Immature natural killer cell (primary cell): ENCODE measurements at regions not wholly inside any gene's neighbourhood (a gene's known extent, or its start where the extent isn't known, plus 50 kb on each side); places are given as distances from the start of the nearest gene placed in this dataset.
"Not testable (repeated sequence)": the region's sequence is repeated elsewhere in the genome, so short reads cannot be mapped to it uniquely, and the experiment has no call there.

Experiments
- DNase-seq, 3 donors: peaks; one replicate each; pipeline ENCODE4 v3.0.0; 2022; ENCODE audit warnings: mixed read lengths in 1 of 3
- H3K27ac Mint-ChIP-seq, 6 donors: one replicate each; pipeline ENCODE4 v1.8.0; 2020; ENCODE audit warnings: mixed read lengths in 6 of 6, mild to moderate bottlenecking in 5 of 6, inconsistent platforms in 4 of 6, moderate library complexity in 3 of 6
- H3K27me3 Mint-ChIP-seq, 3 donors: one replicate each; pipeline ENCODE4 v1.8.0; 2020 to 2021; ENCODE audit warnings: low read depth in 3 of 3, mild to moderate bottlenecking in 3 of 3, mixed read lengths in 3 of 3, moderate library complexity in 3 of 3, inconsistent platforms in 1 of 3
- H3K36me3 Mint-ChIP-seq, 3 donors: one replicate each; pipeline ENCODE4 v1.8.0; 2020; ENCODE audit warnings: mixed read lengths in 3 of 3, inconsistent platforms in 2 of 3, mild to moderate bottlenecking in 2 of 3
- H3K4me1 Mint-ChIP-seq, 2 donors: one replicate each; pipeline ENCODE4 v1.8.0; 2020; ENCODE audit warnings: inconsistent platforms in 2 of 2, mild to moderate bottlenecking in 2 of 2, mixed read lengths in 2 of 2, moderate library complexity in 1 of 2
- H3K4me3 Mint-ChIP-seq, 5 donors: one replicate each; pipeline ENCODE4 v1.8.0; 2020; ENCODE audit warnings: mild to moderate bottlenecking in 5 of 5, mixed read lengths in 5 of 5, inconsistent platforms in 3 of 5, moderate library complexity in 3 of 5
- H3K9me3 Mint-ChIP-seq, 6 donors: one replicate each; pipeline ENCODE4 v1.8.0; 2020; ENCODE audit warnings: mild to moderate bottlenecking in 6 of 6, mixed read lengths in 6 of 6, inconsistent platforms in 4 of 6, moderate library complexity in 3 of 6

DNA sequence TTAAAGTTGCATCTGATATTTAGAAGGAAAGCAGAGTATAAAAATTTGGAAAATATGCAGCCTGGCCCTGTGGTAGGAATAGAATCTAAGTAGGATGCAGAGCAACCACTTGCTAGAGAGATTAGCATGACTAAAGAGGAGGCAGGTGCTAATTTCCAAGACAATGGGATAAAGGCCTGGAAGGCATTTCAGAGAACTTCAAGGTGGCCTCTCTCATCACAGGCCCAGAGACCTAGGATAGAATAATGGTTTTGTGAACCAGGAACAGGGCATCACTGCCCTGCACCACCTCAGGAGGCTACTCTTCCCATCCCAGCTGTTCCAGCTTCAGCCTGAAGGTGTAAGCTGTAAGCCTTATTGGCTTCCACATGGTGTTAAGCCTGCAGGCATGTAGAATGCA, 621.7 kb upstream of the HS3ST1 start:
- DNase-seq, result no peak
- Mint-ChIP-seq H3K27ac (no peak overlapping the region), H3K4me1 (no peaks in the 10 kb centered on the region), H3K9me3 (peaks cover 8 to 47% (median 11%) of the 10 kb centered on the region in 6 donors), H3K27me3 (peaks cover 0 to 2% (median 0%) of the 10 kb centered on the region in 3 donors), H3K36me3 (no peaks in the 10 kb centered on the region), H3K4me3 (no peak overlapping the region)

DNA sequence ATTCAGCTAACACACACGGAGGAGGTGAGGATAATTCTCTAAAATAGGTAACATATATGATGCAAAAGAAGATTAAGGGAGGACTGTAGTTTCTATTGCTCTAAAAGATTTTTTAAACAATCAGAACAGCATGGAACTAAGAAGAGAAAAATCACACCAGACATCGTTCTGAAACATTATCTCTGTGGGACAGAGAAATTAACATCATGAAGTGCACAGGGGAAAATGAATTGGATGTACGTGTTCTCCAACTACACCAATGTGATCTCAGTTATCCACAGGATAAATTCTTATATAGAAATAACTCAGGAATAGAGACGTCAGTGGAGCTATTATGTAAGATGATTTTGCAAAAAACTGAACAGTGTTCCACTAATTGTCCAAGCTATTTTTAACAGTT, 614.1 kb upstream of the HS3ST1 start:
- H3K4me1 Mint-ChIP-seq, result no peaks in the 10 kb centered on the region
- no peaks in the 10 kb centered on the region for H3K36me3 Mint-ChIP-seq
- no peak for DNase-seq
- no peaks in the 10 kb centered on the region for H3K27me3 Mint-ChIP-seq
- no peak overlapping the region for H3K27ac Mint-ChIP-seq
- no peak overlapping the region for H3K4me3 Mint-ChIP-seq
- peaks cover 10 to 51% (median 23%) of the 10 kb centered on the region in 6 donors for H3K9me3 Mint-ChIP-seq

DNA sequence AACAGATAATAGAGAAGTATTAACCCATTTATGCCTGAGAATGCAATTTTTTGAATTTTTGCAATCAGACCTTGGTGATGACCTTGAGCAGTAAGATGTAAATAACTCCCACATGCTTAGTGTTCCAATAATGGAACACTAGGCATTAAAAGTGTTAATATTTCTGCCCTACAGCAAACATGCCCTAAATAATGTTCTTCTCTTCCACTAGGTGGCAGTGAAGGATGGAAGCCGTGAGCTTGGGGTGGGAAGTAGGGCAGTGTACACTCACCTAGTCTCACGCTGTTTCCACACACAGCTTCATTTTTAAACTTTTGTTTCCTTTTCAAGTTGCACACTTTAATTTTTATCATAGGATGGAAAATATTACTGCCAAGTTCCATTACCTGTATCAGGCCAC, 613.1 kb upstream of the HS3ST1 start:
- Mint-ChIP-seq H3K9me3 (peaks cover 10 to 56% (median 21%) of the 10 kb centered on the region in 6 donors), H3K36me3 (no peaks in the 10 kb centered on the region), H3K4me3 (no peak overlapping the region), H3K27me3 (no peaks in the 10 kb centered on the region), H3K4me1 (no peaks in the 10 kb centered on the region), H3K27ac (no peak overlapping the region)
- no peak for DNase-seq

DNA sequence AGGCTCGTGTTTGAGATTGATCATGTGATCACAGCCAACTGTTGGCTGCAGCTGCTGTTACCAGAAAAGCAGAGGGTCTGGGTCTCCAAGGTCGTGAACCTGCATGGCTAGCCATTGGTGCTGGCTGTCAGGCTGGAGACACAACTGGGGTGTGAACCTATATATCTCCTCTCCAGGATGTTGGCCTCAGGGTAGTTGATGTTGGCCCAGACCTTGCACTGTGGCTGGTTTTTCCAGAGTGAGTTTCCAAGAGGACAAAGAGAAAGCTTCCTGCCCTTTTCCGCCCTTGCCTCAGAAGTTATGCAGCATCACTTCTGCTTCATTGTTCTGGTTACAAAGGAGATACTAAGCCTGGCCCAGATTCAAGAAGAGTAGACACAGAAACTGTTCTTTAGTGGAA, 607.8 kb upstream of the HS3ST1 start:
- peaks cover 0 to 1% (median 0%) of the 10 kb centered on the region in 3 donors for H3K27me3 Mint-ChIP-seq
- no peaks in the 10 kb centered on the region for H3K4me1 Mint-ChIP-seq
- no peak for DNase-seq
- H3K4me3 Mint-ChIP-seq, result no peak overlapping the region
- no peaks in the 10 kb centered on the region for H3K36me3 Mint-ChIP-seq
- peaks cover 15 to 42% (median 22%) of the 10 kb centered on the region in 6 donors for H3K9me3 Mint-ChIP-seq
- no peak overlapping the region for H3K27ac Mint-ChIP-seq

DNA sequence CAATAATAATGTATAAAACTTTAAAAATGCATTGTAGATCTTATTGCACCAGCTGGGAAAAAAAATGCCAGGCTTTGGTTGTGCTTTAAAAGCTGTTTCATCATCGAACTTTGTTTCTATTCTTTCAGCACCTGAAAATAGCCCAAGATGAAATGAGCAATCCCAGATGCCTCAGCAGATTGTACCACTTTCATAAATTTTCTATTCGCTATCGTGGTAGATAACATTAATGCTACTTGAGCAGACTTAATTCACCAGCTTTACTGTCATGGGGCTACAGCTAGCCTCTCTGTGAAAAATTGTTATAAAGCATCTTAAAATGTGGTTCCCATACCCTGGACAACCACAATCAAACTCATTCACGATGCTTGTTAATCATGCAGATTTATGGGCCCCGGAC, 599.6 kb upstream of the HS3ST1 start:
- Mint-ChIP-seq H3K27ac (no peak overlapping the region), H3K4me3 (no peak overlapping the region), H3K9me3 (peaks cover 5 to 23% (median 11%) of the 10 kb centered on the region in 6 donors), H3K4me1 (no peaks in the 10 kb centered on the region), H3K36me3 (no peaks in the 10 kb centered on the region), H3K27me3 (peaks cover 0 to 1% (median 0%) of the 10 kb centered on the region in 3 donors)
- no peak for DNase-seq

DNA sequence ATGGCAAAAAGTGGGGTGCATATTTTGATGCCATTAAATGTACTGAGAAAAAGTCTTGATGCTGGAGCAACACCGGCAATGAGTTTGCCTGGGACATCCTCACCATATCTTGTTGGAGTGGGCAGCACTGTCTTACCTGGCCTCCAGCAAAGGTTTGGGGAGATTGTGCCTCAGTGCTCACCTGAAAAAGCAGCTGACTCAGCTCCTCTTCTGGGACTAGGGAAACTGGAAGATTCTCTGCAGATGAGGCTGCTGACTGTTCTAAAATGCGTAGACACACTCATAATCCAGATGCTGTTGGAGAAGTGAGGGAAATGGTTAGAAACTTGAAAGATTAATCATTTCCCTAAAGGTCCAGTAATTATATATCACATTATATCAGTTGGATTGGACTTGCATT, 593.7 kb upstream of the HS3ST1 start:
- Mint-ChIP-seq H3K27me3 (no peaks in the 10 kb centered on the region), H3K9me3 (peaks cover 12 to 19% (median 16%) of the 10 kb centered on the region in 6 donors)

DNA sequence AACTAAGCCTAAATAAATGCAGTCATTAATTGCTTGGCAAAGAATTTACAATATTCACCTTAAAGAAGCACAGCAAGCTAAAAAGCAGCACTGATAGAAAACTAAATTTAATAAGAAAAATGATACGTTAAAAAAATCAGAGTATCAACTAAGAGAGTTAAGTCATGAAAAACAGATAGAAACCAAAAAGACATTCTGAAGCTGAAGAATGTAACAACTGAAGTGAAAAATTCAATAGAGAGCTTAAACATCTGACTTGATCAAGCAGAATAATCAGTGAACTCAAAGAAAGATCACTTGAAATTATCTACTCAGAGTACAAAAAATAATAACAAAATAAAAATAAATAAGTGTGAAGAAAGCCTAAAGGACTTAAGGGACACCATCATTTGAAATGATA, 588.0 kb upstream of the HS3ST1 start:
- H3K27me3 Mint-ChIP-seq, result peaks cover 0 to 3% (median 0%) of the 10 kb centered on the region in 3 donors
- peaks cover 0 to 4% (median 0%) of the 10 kb centered on the region in 3 donors for H3K36me3 Mint-ChIP-seq
- peaks cover 9 to 38% (median 26%) of the 10 kb centered on the region in 6 donors for H3K9me3 Mint-ChIP-seq
- no peak for DNase-seq
- no peak overlapping the region for H3K4me3 Mint-ChIP-seq
- H3K27ac Mint-ChIP-seq, result no peak overlapping the region
- no peaks in the 10 kb centered on the region for H3K4me1 Mint-ChIP-seq

More for the DNA sequence above, 593.7 kb upstream of the HS3ST1 start:
- no peaks in the 10 kb centered on the region for H3K4me1 Mint-ChIP-seq
- H3K27ac Mint-ChIP-seq, result no peak overlapping the region
- no peak overlapping the region for H3K4me3 Mint-ChIP-seq
- no peak for DNase-seq
- no peaks in the 10 kb centered on the region for H3K36me3 Mint-ChIP-seq

DNA sequence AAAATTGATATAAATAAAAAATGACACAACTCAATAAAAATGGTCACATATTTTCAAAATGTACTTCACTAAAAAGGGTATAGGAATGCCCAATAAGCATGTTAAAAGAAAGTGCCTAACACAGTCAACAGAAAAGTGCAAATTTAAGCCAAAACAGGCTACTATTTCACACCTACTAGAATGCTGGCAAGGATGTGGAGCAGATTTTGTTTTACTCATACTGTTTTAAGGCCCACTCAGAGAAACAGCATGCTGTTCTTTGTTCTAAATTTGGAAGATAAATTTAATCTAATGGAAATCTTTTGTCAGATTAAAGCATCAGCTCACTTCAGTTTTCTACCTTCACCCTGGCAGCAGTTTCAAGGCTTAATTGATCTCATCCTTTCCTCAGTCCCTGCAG, 576.8 kb upstream of the HS3ST1 start:
- no peak overlapping the region for H3K4me3 Mint-ChIP-seq
- no peak for DNase-seq
- H3K36me3 Mint-ChIP-seq, result no peaks in the 10 kb centered on the region
- H3K9me3 Mint-ChIP-seq, result peaks cover 0 to 33% (median 11%) of the 10 kb centered on the region in 6 donors
- no peak overlapping the region for H3K27ac Mint-ChIP-seq
- H3K27me3 Mint-ChIP-seq, result no peaks in the 10 kb centered on the region
- H3K4me1 Mint-ChIP-seq, result no peaks in the 10 kb centered on the region

DNA sequence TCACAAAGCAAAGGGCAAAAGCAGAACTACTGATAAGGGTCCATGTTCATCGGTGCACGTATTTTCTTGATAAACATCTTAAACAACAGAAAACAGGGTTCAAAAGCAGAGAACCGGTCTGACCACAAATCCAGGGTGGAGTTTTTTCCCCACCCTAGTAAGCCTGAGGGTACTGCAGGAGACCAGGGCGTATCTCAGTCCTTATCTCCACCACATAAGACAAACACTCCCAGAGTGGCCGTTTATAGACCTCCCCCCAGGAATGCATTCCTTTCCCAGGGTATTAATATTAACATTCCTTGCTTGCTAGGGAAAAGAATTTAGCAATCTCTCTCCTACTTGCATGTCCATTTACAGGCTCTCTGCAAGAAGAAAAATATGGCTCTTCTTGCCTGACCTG, 567.9 kb upstream of the HS3ST1 start:
- H3K27ac Mint-ChIP-seq, H3K27me3 Mint-ChIP-seq, H3K36me3 Mint-ChIP-seq, H3K4me3 Mint-ChIP-seq, DNase-seq, H3K4me1 Mint-ChIP-seq: not testable (repeated sequence)
- H3K9me3 Mint-ChIP-seq, result peaks cover 18 to 47% (median 22%) of the 10 kb centered on the region in 6 donors

DNA sequence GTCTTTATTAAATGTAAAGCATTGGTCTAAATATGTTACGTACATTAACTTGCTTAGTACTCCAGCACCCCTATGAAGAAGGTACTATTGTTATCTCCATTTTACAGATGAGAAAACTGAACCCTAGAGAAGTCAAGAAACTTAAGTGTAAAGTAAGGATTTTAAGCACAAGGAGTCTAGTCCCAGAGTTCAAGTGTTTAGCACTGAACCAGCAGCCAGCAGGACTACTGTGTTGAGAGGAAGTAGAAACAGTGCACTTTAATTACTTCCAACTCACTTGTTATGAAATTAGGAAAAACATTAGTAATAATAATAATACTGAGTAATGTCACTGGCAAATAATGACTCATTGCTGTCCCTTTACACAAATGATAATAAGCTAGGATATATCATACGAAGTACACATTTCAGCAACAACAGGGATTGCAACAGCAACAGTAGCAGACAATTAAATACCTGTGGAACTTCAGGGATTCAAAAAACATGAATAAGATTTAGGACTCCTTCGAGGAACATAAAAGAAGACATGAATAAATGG, 548.1 kb upstream of the HS3ST1 start:
- no peaks in the 10 kb centered on the region for H3K36me3 Mint-ChIP-seq
- H3K4me3 Mint-ChIP-seq, result no peak overlapping the region
- peaks cover 0 to 10% (median 5%) of the 10 kb centered on the region in 6 donors for H3K9me3 Mint-ChIP-seq
- no peak for DNase-seq
- H3K4me1 Mint-ChIP-seq, result no peaks in the 10 kb centered on the region
- H3K27ac Mint-ChIP-seq, result no peak overlapping the region
- H3K27me3 Mint-ChIP-seq, result no peaks in the 10 kb centered on the region

DNA sequence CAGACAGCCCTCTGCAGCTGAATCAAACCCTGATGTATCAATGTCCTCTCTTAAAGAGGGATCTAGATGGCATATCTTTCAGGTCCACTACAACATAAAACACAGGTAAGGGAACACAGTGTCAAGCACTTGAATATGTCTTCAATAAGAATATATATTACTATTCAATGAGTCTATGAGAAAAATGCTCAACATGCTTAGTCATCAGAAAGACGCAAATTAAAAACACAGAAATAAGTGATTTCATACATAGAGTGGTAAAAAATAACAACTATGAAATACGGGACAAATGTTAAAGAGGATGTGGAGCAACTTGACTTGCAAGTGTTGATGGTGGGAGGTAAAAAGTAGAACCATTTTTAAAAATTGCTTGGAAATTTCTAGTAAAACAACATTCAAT, 544.6 kb upstream of the HS3ST1 start:
- no peaks in the 10 kb centered on the region for H3K4me1 Mint-ChIP-seq

DNA sequence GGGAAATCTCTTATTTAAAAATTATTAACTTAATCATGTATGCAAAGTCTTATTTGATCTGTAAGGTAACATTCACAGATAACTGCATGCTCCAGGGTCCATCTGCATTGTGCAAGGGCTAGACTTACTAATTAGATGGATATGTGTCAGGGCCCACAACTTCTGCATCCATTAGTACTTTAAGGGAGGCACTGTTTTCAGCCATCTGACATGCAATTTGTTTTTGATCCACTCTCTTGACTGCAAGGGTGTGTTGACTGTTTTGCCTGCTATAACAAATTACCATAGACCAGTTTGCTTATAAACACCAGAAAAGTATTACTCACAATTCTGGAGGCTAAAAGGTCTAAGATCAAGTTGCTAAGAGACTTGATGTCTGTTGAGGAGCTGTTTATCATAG, 542.1 kb upstream of the HS3ST1 start:
- no peaks in the 10 kb centered on the region for H3K4me1 Mint-ChIP-seq
- peaks cover 0 to 18% (median 4%) of the 10 kb centered on the region in 6 donors for H3K9me3 Mint-ChIP-seq
- H3K4me3 Mint-ChIP-seq, result no peak overlapping the region
- H3K27ac Mint-ChIP-seq, result no peak overlapping the region
- no peaks in the 10 kb centered on the region for H3K36me3 Mint-ChIP-seq
- peaks cover 0 to 2% (median 0%) of the 10 kb centered on the region in 3 donors for H3K27me3 Mint-ChIP-seq
- DNase-seq, result no peak

More for the DNA sequence above, 544.6 kb upstream of the HS3ST1 start:
- H3K36me3 Mint-ChIP-seq, result no peaks in the 10 kb centered on the region
- H3K4me3 Mint-ChIP-seq, result no peak overlapping the region
- H3K9me3 Mint-ChIP-seq, result peaks cover 0 to 20% (median 5%) of the 10 kb centered on the region in 6 donors
- peaks cover 0 to 2% (median 0%) of the 10 kb centered on the region in 3 donors for H3K27me3 Mint-ChIP-seq
- DNase-seq, result no peak
- no peak overlapping the region for H3K27ac Mint-ChIP-seq

DNA sequence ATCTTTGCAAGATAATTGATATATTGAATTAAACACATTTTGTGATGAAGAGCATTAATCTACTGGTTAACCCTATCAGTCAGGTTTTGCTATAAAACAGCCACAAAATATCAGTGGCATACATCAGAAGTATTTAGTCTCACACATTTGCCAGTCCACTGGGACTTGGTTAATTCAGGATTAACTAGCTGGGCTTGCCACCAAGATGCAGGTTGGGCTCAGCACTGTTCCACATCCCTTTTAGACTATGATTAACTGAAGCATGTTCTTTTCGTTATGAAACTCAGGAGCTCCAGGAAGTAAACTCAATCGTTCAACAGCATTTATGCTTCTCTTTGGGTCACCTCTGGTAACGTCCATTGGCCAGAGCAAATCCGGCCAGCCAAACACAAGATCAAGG, 538.1 kb upstream of the HS3ST1 start:
- Mint-ChIP-seq H3K27ac (no peak overlapping the region), H3K4me3 (no peak overlapping the region), H3K9me3 (peaks cover 3 to 26% (median 10%) of the 10 kb centered on the region in 6 donors), H3K36me3 (no peaks in the 10 kb centered on the region), H3K4me1 (no peaks in the 10 kb centered on the region), H3K27me3 (peaks cover 0 to 4% (median 1%) of the 10 kb centered on the region in 3 donors)
- no peak for DNase-seq

DNA sequence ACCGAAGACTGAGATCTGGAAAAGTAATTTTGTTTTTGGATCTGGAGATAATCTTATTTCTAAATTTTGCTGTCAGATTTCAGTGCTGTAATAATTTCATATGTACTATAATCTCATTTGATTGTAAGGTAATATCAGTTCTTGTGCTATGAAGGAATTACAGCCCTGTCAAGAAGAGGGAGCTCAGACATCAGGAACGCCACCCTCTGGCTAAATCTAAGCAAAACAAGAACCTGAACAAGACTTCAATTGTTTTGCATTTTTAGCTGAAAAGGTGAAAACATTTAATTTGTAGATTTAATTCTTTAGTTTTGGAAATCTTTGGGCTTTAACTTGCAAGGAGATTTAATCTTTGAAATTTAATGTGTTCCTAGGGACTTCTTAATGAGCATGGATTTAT, 525.4 kb upstream of the HS3ST1 start:
- no peak overlapping the region for H3K27ac Mint-ChIP-seq
- H3K27me3 Mint-ChIP-seq, result no peaks in the 10 kb centered on the region
- no peaks in the 10 kb centered on the region for H3K36me3 Mint-ChIP-seq
- no peak overlapping the region for H3K4me3 Mint-ChIP-seq
- peaks cover 0 to 10% (median 2%) of the 10 kb centered on the region in 6 donors for H3K9me3 Mint-ChIP-seq
- no peaks in the 10 kb centered on the region for H3K4me1 Mint-ChIP-seq
- no peak for DNase-seq

DNA sequence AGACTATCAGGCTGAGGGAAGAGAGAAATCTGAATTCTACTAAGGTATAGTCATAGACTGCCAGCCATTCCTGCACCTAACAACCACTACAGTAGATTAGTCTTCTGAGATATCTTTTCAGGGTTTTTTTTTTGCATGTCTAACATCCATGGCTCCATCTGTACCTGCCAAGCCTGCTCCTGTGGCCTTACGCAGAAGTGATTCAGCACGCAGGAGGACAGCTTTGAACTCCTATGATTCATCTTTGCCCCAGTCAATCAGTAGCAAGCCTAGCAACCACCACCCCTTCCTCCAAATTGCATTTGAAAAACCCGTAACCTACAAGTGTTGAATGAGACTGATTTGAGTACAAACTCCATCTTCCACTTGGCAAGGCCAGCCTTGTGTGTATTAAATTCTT, 520.7 kb upstream of the HS3ST1 start:
- H3K27ac Mint-ChIP-seq, result no peak overlapping the region
- H3K27me3 Mint-ChIP-seq, result no peaks in the 10 kb centered on the region
- no peak overlapping the region for H3K4me3 Mint-ChIP-seq
- no peaks in the 10 kb centered on the region for H3K36me3 Mint-ChIP-seq
- no peak for DNase-seq
- H3K9me3 Mint-ChIP-seq, result peaks cover 3 to 16% (median 5%) of the 10 kb centered on the region in 6 donors
- no peaks in the 10 kb centered on the region for H3K4me1 Mint-ChIP-seq
